G401 (cell line): ENCODE measurements at regions not wholly inside any gene's neighbourhood (a gene's known extent, or its start where the extent isn't known, plus 50 kb on each side); places are given as distances from the start of the nearest gene placed in this dataset.
"Not testable (repeated sequence)": the region's sequence is repeated elsewhere in the genome, so short reads cannot be mapped to it uniquely, and the experiment has no call there.

Experiments
- DNase-seq: peaks from one replicate; pipeline ENCODE4 v3.0.0-alpha.2; 2015; ENCODE audit warnings: low spot score
- in situ Hi-C: cut with HindIII; loops from 2 replicates; pipeline ENCODE4 v1.10.0; 2016; ENCODE audit warnings: low sequenced_read_pairs, mixed read lengths

DNA sequence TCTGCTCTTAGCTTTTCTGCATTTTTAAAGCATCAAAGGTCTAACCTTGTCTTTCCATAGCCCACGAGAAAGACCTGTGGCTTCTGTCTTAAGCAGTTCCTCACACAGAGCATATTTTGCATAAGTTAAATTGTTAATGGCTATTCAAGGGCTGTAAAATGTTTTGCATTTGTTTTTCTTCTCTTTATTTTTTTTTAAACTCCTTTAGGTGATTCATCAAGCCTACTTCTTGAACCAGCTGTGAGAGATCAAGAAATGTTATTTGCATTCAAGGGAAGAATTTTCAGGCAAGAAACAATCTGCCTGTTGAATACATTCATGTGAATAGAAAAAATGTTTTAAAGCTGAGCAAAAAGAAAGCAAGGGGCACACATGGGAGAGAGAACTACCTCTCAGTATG lies 423.8 kb upstream of the FRG1 start:
- no peak for DNase-seq

DNA sequence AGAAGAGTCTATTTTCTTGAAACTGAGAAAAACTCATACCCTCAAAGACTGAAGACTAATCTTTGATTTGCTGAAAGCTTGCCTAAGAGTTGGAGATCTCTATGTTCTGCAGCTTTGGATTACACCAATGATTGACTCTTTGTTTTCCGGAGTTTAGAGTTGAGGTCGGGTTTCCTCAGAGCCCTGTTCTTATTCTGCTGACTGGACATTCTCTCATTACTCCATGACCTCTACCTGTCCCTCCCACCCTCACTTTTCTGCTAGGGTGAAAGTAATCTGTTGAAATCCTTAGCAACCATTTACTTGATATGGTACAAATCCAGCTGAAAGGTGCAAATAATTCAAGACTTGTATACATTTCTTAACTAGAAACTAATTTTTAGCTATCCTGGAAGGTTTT lies 421.5 kb upstream of the FRG1 start:
- DNase-seq, result no peak
- in situ Hi-C loops, result no loop called here

More for the DNA sequence above, 423.8 kb upstream of the FRG1 start:
- in situ Hi-C loops, result no loop called here

DNA sequence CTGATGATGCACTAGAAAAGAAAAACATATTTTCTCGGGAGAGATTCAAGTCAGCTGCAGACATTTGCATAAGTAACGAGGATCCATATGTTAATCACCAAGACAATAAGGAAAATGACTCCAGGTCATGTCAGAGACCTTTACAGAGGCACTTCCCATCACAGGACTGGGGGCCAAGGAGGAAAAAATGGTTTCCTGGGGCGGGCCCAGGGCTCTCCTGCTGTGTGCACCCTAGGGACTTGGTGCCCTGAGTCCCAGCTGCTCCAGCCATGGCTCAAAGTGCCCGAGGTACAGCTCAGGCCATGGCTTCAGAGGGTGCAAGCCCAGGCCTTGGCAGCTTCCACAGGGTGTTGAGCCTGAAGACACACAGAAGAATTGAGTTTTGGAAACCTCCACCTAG lies 415.4 kb upstream of the FRG1 start:
- DNase-seq, result no peak
- in situ Hi-C loops, result no loop called here

DNA sequence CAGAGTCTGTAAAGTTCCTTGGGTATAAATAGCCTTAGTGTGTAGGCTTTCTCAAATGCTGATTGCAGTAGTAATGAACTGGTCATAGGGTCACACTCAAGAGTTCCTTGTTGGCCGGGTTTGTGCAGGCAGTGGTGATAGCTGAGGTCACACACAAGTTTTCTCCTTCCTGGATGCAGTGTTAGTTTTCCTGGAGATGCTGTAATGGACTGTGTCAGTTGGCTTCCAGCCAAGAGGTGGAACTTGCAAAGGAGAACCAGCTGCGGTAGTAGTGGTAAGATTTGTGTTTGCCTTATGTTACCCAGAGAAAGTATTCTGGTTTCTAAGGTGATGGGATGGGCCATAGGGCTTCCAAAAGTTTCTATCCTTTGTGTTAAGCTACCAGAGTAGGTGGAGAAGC lies 409.8 kb upstream of the FRG1 start:
- DNase-seq, result no peak
- in situ Hi-C loops, result no loop called here

DNA sequence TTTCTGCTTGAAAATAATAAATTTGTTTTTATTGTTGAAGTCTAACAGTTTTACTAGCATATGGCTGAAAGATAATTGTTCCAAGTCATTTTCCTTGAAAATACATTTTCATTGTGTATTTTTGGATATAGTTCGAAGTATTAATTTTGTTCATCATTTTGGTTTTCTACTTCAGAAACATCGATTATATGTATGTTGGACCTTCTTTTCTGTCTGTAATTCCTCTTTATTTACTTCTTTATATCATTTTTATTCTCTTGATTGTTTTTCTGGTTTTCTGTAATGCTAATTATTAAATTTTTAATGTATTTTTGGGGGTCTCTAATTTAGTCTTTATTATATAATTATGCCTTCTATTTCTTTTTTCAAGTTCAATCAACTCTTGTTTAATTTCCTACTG lies 407.1 kb upstream of the FRG1 start:
- DNase-seq, result no peak
- in situ Hi-C loops, result no loop called here

DNA sequence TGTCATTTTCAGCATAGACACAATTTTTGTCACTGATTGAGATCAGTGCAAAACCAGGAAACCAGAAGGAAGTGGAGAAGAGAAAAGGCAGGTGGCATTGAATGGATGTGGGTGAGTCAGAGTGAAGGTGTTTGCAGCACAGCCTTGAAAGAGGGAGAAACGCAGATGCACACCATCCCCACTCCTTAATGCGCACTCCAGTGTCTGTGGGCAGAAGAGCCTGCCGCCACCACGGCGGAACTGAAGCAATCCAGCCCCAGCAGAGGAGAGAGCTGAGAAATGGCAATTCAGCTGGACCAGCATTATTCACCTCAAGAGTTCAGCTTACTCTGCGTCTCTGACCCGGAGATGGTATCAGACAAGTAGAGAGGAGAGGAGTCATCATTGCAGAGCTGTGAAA lies 393.1 kb upstream of the FRG1 start:
- DNase-seq, result no peak
- in situ Hi-C loops, result no loop called here

DNA sequence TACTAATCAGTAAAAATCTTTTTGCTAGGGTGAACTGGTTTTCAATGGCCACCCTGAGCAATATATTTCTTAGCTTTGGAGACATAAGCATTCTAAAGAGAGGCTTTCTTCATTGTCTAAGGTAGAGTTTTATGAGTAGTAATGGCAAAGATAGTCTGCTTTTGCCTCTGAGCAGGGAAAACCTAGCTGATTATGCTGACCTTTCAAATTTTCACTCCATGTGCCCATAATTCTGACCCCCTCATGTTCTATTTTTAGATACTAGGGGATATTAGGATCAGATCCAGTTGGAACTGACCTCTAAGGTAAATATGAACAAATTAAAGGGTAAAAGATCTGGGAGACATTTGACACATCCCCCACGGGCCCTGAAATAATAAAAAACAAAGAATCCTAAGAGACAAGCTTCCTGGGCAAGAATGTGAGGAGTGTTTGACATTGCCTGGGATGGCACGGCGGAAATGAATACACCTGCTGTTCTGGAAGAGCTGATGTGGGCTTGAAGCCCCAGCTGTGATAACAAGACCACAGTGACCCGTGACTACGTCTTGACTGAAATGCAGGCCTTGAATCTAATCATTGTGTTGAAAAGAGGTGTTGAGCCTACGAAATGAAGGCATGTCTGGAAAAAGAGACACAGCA lies 392.1 kb upstream of the FRG1 start:
- no peak for DNase-seq
- in situ Hi-C loops, result no loop called here

DNA sequence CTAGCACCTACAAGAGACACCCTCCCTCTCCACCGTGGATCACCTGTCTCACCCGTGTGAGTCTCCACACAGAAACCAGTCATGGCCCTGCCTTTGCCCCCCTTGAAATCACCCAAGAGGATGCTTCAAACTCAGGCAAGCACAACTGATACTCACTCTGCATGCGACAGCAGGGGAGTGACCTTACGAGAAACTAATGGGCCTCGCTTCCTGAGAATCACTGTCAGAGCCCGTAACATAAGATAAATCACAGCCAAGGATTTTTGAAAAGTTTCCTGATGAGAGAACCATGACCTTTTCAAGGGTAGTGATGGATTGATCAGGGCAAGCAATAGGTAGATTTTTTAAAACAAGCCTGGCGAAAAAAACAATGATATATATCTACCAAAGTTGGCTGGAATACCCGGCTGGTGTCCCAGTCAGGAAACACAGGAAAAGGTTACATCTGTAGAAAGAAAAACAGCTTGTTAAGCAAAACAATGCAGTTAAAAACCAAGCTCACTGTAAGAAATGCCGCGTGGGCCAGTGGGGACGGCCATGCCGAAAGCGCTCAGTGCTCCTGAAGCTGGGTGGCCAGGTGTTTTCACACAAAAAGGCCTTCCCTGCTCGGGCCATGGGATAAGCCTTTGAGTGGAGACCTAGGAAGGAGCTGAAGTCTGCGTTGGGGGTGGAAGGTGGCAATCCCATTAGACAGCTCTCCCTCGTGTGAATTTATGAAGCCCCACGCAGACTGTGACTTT lies 388.6 kb upstream of the FRG1 start:
- DNase-seq, in situ Hi-C loops: not testable (repeated sequence)

DNA sequence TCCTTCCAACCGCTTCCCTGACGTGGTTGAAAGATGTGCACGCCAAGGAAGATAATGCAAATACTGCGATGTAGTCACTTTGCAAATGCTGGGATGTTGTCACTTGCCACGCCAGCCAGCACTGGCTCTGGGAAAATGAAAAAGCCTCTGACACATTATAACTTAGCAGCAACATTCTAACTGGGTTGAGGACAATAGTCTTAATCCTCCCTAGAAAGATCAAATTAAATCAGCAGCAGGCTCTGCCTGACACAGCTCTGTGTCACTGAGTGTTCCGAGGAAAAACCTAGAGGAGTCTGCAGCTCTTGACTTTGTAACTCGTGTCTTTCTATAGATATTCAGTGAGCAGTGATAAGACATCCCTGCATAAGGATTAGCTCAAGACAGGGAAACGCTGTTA lies 380.1 kb upstream of the FRG1 start:
- DNase-seq, in situ Hi-C loops: not testable (repeated sequence)

DNA sequence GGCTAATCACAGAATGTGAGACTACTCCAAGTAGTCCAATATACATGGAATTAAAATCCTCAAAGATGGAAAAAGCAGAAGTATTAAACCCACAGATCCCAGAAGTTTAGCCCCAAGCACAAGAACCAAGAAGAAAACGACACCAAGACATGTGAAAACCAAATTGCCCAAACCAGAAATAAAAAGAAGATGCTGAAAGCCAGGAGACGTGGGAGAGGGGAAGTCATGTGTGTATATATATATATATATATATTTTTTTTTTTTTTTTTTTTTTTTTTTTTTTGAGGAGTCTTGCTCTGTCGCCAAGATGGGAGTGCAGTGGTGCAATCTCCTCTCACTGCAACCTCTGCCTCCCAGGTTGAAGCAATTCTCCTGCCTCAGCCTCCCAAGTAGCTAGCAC lies 376.9 kb upstream of the FRG1 start:
- DNase-seq, in situ Hi-C loops: not testable (repeated sequence)

DNA sequence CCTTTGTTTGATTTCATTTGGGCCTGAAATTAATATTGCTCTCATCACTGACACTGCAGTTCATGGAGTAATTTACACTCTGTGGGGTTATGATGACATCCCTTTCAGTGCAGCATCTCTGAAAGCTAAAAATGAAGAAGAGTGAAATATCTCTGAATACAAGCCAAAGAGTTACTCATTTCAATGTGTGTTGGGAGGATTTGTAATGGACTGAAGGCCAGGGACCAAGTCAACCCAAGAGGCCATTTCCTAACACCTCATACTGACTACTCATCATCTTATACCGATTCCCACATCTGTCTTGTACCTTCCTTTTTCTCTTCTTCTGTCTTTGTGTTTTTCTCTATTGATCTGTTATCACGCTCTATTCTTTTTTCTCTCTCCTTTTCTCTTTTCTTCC lies 374.4 kb upstream of the FRG1 start:
- in situ Hi-C loops, result not testable (repeated sequence)

DNA sequence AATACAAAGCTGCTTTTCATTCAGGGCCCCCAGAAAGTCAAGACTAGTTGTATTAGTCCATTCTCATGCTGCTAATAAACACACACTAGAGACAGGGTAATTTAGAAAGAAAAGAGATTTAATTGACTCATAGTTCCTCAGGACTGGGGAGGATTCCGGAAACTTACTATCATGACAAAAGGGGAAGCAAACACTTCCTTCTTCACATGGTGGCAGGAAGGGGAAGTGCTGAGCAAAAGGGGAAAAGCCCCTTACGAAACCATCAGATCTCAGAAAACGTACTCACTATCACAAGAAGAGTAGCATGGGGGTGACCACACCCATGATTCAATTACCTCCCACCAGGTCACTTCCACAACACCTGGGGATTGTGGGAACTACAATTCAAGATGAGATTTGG lies 373.8 kb upstream of the FRG1 start:
- in situ Hi-C loops, DNase-seq: not testable (repeated sequence)

More for the DNA sequence above, 374.4 kb upstream of the FRG1 start:
- DNase-seq, result not testable (repeated sequence)

DNA sequence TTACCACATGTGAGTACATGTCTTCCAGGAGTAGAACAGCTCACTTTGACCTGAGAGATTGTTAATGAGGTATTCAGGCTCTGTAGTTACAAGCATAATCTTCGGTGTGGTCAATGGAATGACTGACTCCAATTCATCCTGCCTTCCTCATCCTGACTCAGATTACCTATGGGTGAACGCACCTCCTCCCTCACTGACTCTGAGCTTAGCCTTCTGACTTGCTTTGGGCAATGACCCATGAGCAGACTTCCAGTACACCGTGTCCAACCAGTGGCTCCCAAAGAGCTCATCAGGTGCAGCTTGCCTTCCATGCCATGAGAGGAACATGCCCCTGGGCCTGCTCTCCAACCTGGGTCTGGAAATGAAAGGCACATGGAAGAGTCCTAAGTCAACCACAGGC lies 361.0 kb upstream of the FRG1 start:
- DNase-seq, in situ Hi-C loops: not testable (repeated sequence)

DNA sequence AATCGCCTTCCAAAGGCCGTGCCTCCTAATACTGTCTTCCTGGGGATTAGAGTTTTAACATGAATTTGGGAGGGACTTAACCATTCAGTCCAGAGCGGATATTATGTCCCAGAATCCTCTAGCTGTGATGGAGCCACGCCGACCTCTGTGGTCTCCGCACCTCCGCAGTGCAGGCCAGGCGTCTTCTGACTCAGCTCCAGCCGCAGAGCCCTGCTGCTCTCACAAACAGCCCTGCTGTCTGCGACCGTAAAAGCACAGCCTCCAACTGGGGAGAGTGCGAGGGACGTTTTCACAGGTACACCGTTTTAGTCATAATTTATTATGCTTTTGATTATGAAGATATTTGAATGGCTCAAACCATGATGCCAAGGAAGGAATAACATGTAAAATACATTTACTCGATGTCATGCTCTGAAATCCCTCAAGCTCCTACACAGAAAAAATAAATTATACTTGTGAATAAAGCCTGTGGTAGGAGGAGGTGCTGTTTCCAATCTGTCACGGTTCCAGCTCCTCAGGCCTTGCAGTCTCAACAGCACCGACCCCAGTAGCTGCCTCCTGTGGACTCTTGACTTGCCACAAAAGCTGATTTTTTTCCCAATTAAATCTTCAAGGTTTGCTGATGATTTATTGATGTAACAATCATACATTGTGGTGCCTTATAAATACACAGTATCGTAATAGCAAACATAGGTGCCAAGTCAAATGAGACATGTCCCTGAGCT lies 353.6 kb upstream of the FRG1 start:
- DNase-seq, result peak; percentile 5
- in situ Hi-C loops, result not testable (repeated sequence)

DNA sequence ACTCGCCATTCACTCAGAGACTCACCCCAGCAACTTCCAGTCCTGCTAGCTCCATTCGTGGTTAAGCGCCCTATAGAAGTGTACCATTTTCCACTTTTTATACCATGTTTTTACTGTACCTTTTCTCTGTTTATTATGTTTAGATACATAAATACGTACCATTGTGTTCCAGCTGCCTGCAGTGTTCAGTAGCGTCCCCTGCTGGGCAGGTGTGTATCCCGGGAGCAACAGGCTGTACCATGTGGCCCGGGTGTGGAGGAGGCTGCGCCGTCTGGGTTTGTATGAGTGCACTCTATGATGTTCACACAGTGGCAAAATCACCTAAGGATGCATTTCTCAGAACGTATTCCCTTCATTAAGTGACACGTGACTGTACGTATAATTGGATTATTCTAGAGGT lies 351.5 kb upstream of the FRG1 start:
- DNase-seq, in situ Hi-C loops: not testable (repeated sequence)

DNA sequence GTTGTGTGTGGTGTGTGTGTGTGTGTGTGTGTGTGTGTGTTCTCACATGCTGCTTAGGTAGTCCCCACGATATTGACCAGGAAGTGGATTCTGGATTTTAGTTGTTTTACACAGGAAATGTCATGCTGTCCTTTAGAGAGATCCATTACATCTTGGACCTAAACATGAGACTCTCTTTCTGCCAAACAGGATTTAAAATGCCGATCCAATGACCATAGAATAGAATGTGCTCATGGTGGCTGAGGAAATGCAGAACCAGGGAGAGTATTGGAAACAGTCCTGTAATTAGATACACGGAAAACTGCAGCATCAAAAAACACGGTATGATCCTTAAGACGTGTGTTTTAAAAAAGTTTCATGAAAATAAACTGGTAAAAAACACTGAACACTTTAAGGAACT lies 347.8 kb upstream of the FRG1 start:
- in situ Hi-C loops, result no loop called here
- no peak for DNase-seq

DNA sequence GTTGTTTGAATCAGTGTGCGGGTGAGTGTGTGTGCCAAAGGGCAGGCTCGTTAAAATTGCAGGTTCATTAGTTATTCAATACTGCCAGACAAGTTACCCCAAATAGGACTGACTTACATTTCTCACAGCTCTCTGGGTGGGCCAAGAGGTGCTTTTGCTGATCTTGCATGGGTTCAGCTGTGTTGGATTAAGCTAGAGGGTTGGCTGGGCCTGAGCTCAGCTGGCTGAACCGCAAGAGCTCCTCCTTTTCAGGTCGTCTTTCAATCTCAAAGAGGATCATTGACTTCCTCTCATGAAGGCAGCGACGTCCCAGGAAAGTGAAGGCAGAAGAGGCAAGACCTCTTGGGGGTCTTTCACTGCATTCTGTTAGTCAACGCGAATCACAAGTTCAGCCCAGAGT lies 343.3 kb upstream of the FRG1 start:
- DNase-seq, result no peak
- in situ Hi-C loops, result no loop called here

DNA sequence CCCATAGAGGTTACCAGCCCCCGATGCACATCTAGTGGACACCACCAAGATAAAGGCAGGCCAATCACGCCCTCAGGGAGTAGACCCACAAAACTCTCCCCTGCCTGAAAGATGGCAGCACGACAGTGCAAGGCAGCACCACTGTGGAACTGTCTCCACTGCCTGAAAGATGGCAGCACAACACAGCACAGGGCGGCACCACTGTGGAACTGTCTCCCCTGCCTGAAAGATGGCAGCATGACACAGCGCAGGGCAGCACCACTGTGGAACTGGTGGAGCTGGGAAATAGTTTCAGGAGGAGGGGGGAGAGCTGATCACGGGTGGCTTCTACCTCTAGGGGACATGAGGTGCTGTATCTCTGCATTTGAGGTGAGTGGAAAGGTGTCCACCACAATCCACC lies 340.4 kb upstream of the FRG1 start:
- in situ Hi-C loops, result no loop called here
- DNase-seq, result no peak

DNA sequence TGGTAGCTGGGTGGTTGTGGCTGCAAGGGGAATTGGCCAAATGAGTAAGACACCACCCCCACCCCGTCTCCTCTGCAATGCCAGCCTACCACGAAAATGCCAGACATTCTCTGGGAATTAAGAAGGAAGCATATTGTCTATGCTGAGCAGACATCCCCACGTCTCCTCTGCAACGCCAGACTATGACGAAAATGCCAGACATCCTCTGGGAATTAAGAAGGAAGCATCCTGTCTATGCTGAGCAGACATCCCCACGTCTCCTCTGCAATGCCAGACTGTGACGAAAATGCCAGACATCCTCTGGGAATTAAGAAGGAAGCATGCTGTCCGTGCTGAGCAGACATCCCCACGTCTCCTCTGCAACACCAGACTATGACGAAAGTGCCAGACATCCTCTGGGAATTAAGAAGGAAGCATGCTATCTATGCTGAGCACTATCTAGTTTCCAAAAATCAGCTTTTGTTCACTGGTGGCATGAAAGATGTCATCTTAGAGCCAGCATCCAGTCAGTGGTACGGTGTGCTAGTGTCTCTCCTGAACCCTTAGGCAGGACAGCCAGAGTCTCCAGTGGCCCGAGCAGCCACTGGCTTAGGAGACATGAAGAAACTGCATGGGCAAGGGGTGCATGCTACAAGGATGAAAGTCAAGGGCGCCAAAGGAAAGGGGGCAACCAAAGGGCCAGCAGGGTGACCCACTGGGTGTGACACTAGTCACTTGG lies 339.8 kb upstream of the FRG1 start:
- no peak for DNase-seq
- in situ Hi-C loops, result no loop called here

DNA sequence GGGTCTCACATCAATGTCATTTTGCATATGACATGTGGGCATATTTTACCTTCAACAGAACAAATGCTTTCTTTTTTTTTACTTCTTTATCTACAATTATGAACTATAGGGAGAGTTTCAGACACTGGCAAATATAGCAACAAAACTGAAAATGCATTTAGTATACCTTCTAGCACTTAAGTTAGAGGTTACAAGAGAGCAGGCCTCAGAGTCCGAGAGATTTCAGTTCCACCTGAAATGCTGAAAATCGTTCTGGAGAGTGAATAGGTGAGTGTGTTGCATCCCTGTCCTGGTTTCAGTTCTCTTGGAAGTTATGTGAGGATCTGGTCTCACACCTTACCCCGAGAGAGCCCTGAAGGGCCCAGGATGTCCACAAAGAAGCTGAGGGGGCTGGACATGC lies 337.8 kb upstream of the FRG1 start:
- in situ Hi-C loops, DNase-seq: not testable (repeated sequence)
